ENCODE measurements at regions not wholly inside any gene's neighbourhood (a gene's known extent, or its start where the extent isn't known, plus 50 kb on each side); places are given as distances from the start of the nearest gene placed in this dataset.
A peak's percentile ranks its signal among the peaks of the same experiment; 100 is the strongest.

DNA sequence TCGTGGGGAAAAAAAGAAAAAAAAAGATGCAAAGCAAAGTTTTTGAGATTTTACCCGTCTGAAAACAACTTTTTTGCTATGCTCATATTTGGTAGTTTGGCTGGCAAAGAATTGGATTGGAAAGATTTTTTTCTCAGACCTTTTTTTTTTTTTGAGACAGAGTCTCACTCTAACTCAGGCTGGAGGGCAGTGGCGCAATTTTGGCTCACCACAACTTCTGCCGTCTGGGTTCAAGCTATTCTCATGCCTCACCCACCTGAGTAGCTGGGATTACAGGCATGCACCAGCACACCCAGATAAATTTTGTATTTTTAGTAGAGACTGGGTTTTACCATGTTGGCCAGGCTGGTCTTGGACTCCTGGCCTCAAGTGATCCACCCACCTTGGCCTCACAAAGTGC, 56.3 kb upstream of the TANC1 start:
- H3K79me1 ChIP-seq (ENCODE audit: low read length) = peaks cover 3% of the 10 kb centered on the region
- H2BK120ac ChIP-seq (ENCODE audit: insufficient read depth, low read length, poor library complexity) = no peak overlapping the region
- no peak overlapping the region for H3K4me2 ChIP-seq (ENCODE audit: low read length)
- H3K4me3 ChIP-seq (ENCODE audit: low read depth, low read length) = no peak overlapping the region
- H3K36me3 ChIP-seq (ENCODE audit: control insufficient read depth in 1 of 2, insufficient read depth in 2 of 2, low read length in 2 of 2) = no peaks in the 10 kb centered on the region
- H2AFZ ChIP-seq (ENCODE audit: insufficient read depth, low read length, poor library complexity) = no peak overlapping the region
- no peak overlapping the region for H4K12ac ChIP-seq (ENCODE audit: low read depth, low read length)
- H3K9me3 ChIP-seq (ENCODE audit: insufficient read depth, low read depth, low read length) = no peaks in the 10 kb centered on the region
- no peak overlapping the region for H4K91ac ChIP-seq (ENCODE audit: low read depth, low read length)
- WGBS (ENCODE audit: extremely low coverage, insufficient coverage, insufficient read length) = no CpG with 5 or more reads among the region's 4 CpGs
- DNase-seq = no peak
- H3K27me3 ChIP-seq (ENCODE audit: insufficient read depth, low read length) = no peaks in the 10 kb centered on the region
- no peak overlapping the region for H4K8ac ChIP-seq (ENCODE audit: low read depth, low read length)
- H2BK12ac ChIP-seq (ENCODE audit: low read length) = no peak overlapping the region
- no peak overlapping the region for H3K27ac ChIP-seq (ENCODE audit: low read depth, low read length)
- no peak overlapping the region for H3K9ac ChIP-seq (ENCODE audit: low read length)
- H2AK5ac ChIP-seq (ENCODE audit: low read length) = no peak overlapping the region
- no peaks in the 10 kb centered on the region for H3K79me2 ChIP-seq (ENCODE audit: control insufficient read depth, insufficient read depth, low read length, poor library complexity)
- no peak overlapping the region for H3K23ac ChIP-seq (ENCODE audit: low read length)
- peaks cover 0 to 2% of the 10 kb centered on the region in 2 experiments for H3K4me1 ChIP-seq (ENCODE audit: control insufficient read depth in 1 of 2, insufficient read depth in 2 of 2, low read length in 2 of 2)
- no peak overlapping the region for H2BK5ac ChIP-seq (ENCODE audit: low read depth, low read length, poor library complexity)
- no peak overlapping the region for H3K18ac ChIP-seq (ENCODE audit: low read length)
- no peak overlapping the region for H3K14ac ChIP-seq (ENCODE audit: low read length)
- H3K4ac ChIP-seq (ENCODE audit: low read depth, low read length) = no peak overlapping the region

DNA sequence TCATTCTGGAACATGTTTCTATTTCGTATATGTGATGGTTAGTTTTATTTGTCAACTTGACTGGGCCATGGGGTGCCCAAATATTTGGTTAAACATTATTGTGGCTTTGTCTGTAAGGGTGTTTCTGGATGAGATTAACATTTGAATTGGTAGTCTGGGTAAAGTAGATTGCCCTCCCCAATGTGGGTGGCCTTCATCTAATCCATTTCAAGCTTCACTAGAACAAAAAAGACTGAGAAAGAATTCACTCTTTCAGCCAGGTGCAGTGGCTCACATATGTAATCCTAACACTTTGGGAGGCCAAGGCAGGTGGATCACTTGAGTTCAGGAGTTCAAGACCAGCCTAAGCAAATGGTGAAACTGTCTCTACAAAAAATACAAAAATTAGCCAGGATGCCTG, 55.7 kb upstream of the TANC1 start:
- Histone ChIP-seq H3K79me2 (ENCODE audit: control insufficient read depth, insufficient read depth, low read length, poor library complexity) (no peaks in the 10 kb centered on the region), H3K18ac (ENCODE audit: low read length) (no peak overlapping the region), H2BK5ac (ENCODE audit: low read depth, low read length, poor library complexity) (no peak overlapping the region), H3K4me2 (ENCODE audit: low read length) (no peak overlapping the region), H4K91ac (ENCODE audit: low read depth, low read length) (no peak overlapping the region), H3K23ac (ENCODE audit: low read length) (no peak overlapping the region), H2AK5ac (ENCODE audit: low read length) (peak overlapping the region; percentile 37), H4K8ac (ENCODE audit: low read depth, low read length) (no peak overlapping the region), H3K79me1 (ENCODE audit: low read length) (peaks cover 3% of the 10 kb centered on the region), H4K12ac (ENCODE audit: low read depth, low read length) (no peak overlapping the region), H3K4me3 (ENCODE audit: low read depth, low read length) (no peak overlapping the region), H2BK12ac (ENCODE audit: low read length) (no peak overlapping the region), H3K9me3 (ENCODE audit: insufficient read depth, low read depth, low read length) (no peaks in the 10 kb centered on the region), H3K27ac (ENCODE audit: low read depth, low read length) (no peak overlapping the region), H3K4me1 (ENCODE audit: control insufficient read depth in 1 of 2, insufficient read depth in 2 of 2, low read length in 2 of 2) (peaks cover 0 to 2% of the 10 kb centered on the region in 2 experiments), H3K36me3 (ENCODE audit: control insufficient read depth in 1 of 2, insufficient read depth in 2 of 2, low read length in 2 of 2) (no peaks in the 10 kb centered on the region), H3K9ac (ENCODE audit: low read length) (no peak overlapping the region), H2AFZ (ENCODE audit: insufficient read depth, low read length, poor library complexity) (no peak overlapping the region), H3K4ac (ENCODE audit: low read depth, low read length) (no peak overlapping the region), H3K27me3 (ENCODE audit: insufficient read depth, low read length) (no peaks in the 10 kb centered on the region), H2BK120ac (ENCODE audit: insufficient read depth, low read length, poor library complexity) (no peak overlapping the region), H3K14ac (ENCODE audit: low read length) (no peak overlapping the region)
- no CpG with 5 or more reads among the region's 1 CpG for WGBS (ENCODE audit: extremely low coverage, insufficient coverage, insufficient read length)
- DNase-seq = no peak

DNA sequence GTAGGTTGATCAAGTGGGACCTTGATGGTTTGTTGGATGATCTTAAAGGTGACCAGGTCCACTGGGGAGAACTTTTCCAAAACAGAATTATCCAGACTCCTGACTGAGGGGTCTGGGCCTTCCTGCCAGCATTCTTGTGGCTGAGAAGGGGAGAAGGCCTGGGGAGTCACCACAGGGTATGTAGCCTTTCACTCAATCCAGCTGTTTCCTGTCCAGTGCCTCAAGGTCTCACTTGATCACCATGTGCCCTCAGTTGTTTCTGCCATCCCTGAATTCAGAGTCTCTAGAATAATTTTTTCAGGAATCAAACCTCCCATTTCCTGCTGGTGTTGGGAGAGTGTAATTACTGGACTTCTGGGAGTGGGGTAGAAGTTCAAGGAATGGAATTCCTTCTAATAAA, 54.4 kb upstream of the TANC1 start:
- Histone ChIP-seq H2BK120ac (ENCODE audit: insufficient read depth, low read length, poor library complexity) (no peak overlapping the region), H3K27me3 (ENCODE audit: insufficient read depth, low read length) (no peaks in the 10 kb centered on the region), H3K4me3 (ENCODE audit: low read depth, low read length) (no peak overlapping the region), H3K4ac (ENCODE audit: low read depth, low read length) (no peak overlapping the region), H3K18ac (ENCODE audit: low read length) (no peak overlapping the region), H3K79me1 (ENCODE audit: low read length) (peaks cover 5% of the 10 kb centered on the region), H4K8ac (ENCODE audit: low read depth, low read length) (no peak overlapping the region), H3K36me3 (ENCODE audit: control insufficient read depth in 1 of 2, insufficient read depth in 2 of 2, low read length in 2 of 2) (no peaks in the 10 kb centered on the region), H3K4me2 (ENCODE audit: low read length) (no peak overlapping the region), H3K9me3 (ENCODE audit: insufficient read depth, low read depth, low read length) (no peaks in the 10 kb centered on the region), H3K79me2 (ENCODE audit: control insufficient read depth, insufficient read depth, low read length, poor library complexity) (no peaks in the 10 kb centered on the region), H3K4me1 (ENCODE audit: control insufficient read depth in 1 of 2, insufficient read depth in 2 of 2, low read length in 2 of 2) (peaks cover 4 to 7% of the 10 kb centered on the region in 2 experiments), H4K91ac (ENCODE audit: low read depth, low read length) (no peak overlapping the region), H2AK5ac (ENCODE audit: low read length) (no peak overlapping the region), H3K9ac (ENCODE audit: low read length) (no peak overlapping the region), H2BK5ac (ENCODE audit: low read depth, low read length, poor library complexity) (no peak overlapping the region), H3K23ac (ENCODE audit: low read length) (no peak overlapping the region), H3K27ac (ENCODE audit: low read depth, low read length) (no peak overlapping the region), H4K12ac (ENCODE audit: low read depth, low read length) (no peak overlapping the region), H2AFZ (ENCODE audit: insufficient read depth, low read length, poor library complexity) (no peak overlapping the region), H3K14ac (ENCODE audit: low read length) (no peak overlapping the region), H2BK12ac (ENCODE audit: low read length) (no peak overlapping the region)
- DNase-seq = no peak

DNA sequence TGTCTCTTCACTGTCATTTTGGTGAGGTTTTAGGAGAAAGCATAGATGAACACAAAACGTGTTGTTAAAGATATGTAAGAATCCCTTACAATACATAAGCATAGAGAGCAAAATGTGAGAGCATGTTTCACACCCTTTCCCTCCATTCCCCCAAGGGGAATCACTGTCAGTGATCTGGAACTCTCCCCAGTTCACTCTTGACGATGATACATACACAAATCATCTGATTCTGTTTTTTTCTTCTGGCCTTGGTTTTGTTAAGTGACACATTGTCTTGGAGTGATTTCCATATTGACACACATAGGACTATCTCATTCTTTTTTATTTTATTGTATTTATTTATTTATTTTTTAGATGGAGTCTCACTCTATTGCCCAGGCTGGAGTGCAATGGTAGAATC, 53.7 kb upstream of the TANC1 start:
- no peaks in the 10 kb centered on the region for H3K9me3 ChIP-seq (ENCODE audit: insufficient read depth, low read depth, low read length)
- no peak overlapping the region for H4K8ac ChIP-seq (ENCODE audit: low read depth, low read length)
- H4K91ac ChIP-seq (ENCODE audit: low read depth, low read length) = no peak overlapping the region
- H4K12ac ChIP-seq (ENCODE audit: low read depth, low read length) = no peak overlapping the region
- H3K36me3 ChIP-seq (ENCODE audit: control insufficient read depth in 1 of 2, insufficient read depth in 2 of 2, low read length in 2 of 2) = no peaks in the 10 kb centered on the region
- H3K23ac ChIP-seq (ENCODE audit: low read length) = no peak overlapping the region
- peaks cover 5% of the 10 kb centered on the region for H3K79me1 ChIP-seq (ENCODE audit: low read length)
- H3K4me2 ChIP-seq (ENCODE audit: low read length) = no peak overlapping the region
- no peak overlapping the region for H2BK120ac ChIP-seq (ENCODE audit: insufficient read depth, low read length, poor library complexity)
- H3K27me3 ChIP-seq (ENCODE audit: insufficient read depth, low read length) = no peaks in the 10 kb centered on the region
- no peak overlapping the region for H3K9ac ChIP-seq (ENCODE audit: low read length)
- H2BK5ac ChIP-seq (ENCODE audit: low read depth, low read length, poor library complexity) = no peak overlapping the region
- H2BK12ac ChIP-seq (ENCODE audit: low read length) = no peak overlapping the region
- no CpG with 5 or more reads among the region's 2 CpGs for WGBS (ENCODE audit: extremely low coverage, insufficient coverage, insufficient read length)
- no peak overlapping the region for H3K27ac ChIP-seq (ENCODE audit: low read depth, low read length)
- no peak for DNase-seq
- H2AFZ ChIP-seq (ENCODE audit: insufficient read depth, low read length, poor library complexity) = no peak overlapping the region
- H3K79me2 ChIP-seq (ENCODE audit: control insufficient read depth, insufficient read depth, low read length, poor library complexity) = no peaks in the 10 kb centered on the region
- H3K4me3 ChIP-seq (ENCODE audit: low read depth, low read length) = no peak overlapping the region
- peaks cover 4 to 7% of the 10 kb centered on the region in 2 experiments for H3K4me1 ChIP-seq (ENCODE audit: control insufficient read depth in 1 of 2, insufficient read depth in 2 of 2, low read length in 2 of 2)
- no peak overlapping the region for H2AK5ac ChIP-seq (ENCODE audit: low read length)
- no peak overlapping the region for H3K18ac ChIP-seq (ENCODE audit: low read length)
- no peak overlapping the region for H3K4ac ChIP-seq (ENCODE audit: low read depth, low read length)
- no peak overlapping the region for H3K14ac ChIP-seq (ENCODE audit: low read length)
